Neuronal stem cell (in vitro differentiated cells): ENCODE measurements at regions not wholly inside any gene's neighbourhood (a gene's known extent, or its start where the extent isn't known, plus 50 kb on each side); places are given as distances from the start of the nearest gene placed in this dataset.

ENCODE experiments used
- DNase-seq: peaks from one replicate; pipeline ENCODE4 v3.0.0-alpha.2; 2013; ENCODE audit warnings: low spot score
- H2AFZ ChIP-seq: one replicate; pipeline ENCODE4 v1.6.1; 2013; ENCODE audit warnings: mild to moderate bottlenecking, low read length, inconsistent platforms
- H2AK5ac ChIP-seq: 2 replicates; pipeline ENCODE4 v1.6.1; 2013; ENCODE audit warnings: low read depth, mild to moderate bottlenecking, inconsistent platforms, low read length, moderate library complexity, mixed read lengths
- H2BK120ac ChIP-seq: 2 replicates; pipeline ENCODE4 v1.6.1; 2013; ENCODE audit warnings: low read depth, mild to moderate bottlenecking, inconsistent platforms, low read length, moderate library complexity, mixed read lengths
- H2BK12ac ChIP-seq: one replicate; pipeline ENCODE4 v1.6.1; 2013; ENCODE audit warnings: low read length, inconsistent platforms
- H2BK15ac ChIP-seq: 2 replicates; pipeline ENCODE4 v1.6.1; 2013; ENCODE audit warnings: mild to moderate bottlenecking, low read length, inconsistent platforms, mixed read lengths
- H2BK5ac ChIP-seq: one replicate; pipeline ENCODE4 v1.6.1; 2013; ENCODE audit warnings: inconsistent platforms, mild to moderate bottlenecking, low read length, moderate library complexity
- H3K14ac ChIP-seq: one replicate; pipeline ENCODE4 v1.6.1; 2013; ENCODE audit warnings: low read length, inconsistent platforms
- H3K18ac ChIP-seq: 2 replicates; pipeline ENCODE4 v1.6.1; 2013; ENCODE audit warnings: low read length, inconsistent platforms
- H3K23ac ChIP-seq: 2 replicates; pipeline ENCODE4 v1.6.1; 2013; ENCODE audit warnings: low read depth, mild to moderate bottlenecking, mixed read lengths, low read length, inconsistent platforms; ENCODE audit not compliant: poor library complexity
- H3K27ac ChIP-seq: replicated peaks from 3 replicates; pipeline ENCODE4 v1.5.1; 2013; ENCODE audit warnings: low read length, inconsistent platforms
- H3K27me3 ChIP-seq, 3 experiments: 2 replicates each; pipeline ENCODE4 v1.6.1; 2013; ENCODE audit warnings: low read length in 3 of 3, mild to moderate bottlenecking in 2 of 3, inconsistent platforms in 1 of 3, low read depth in 1 of 3, mixed read lengths in 1 of 3, moderate library complexity in 1 of 3; ENCODE audit not compliant: control insufficient read depth in 3 of 3, insufficient read depth in 3 of 3
- H3K36me3 ChIP-seq, 2 donors: replicated peaks in 1 of 2; 2 replicates each; pipeline ENCODE4 v1.6.1; 2013; ENCODE audit warnings: low read length in 2 of 2; ENCODE audit not compliant: control insufficient read depth in 2 of 2, insufficient read depth in 2 of 2
- H3K4ac ChIP-seq: 2 replicates; pipeline ENCODE4 v1.6.1; 2013; ENCODE audit warnings: inconsistent platforms, mild to moderate bottlenecking, low read length, moderate library complexity
- H3K4me1 ChIP-seq, 2 donors: 1 replicate in 1 of 2; 2 replicates in 1 of 2; pipeline ENCODE4 v1.6.1; 2013; ENCODE audit warnings: low read length in 2 of 2, low read depth in 1 of 2; ENCODE audit not compliant: control insufficient read depth in 2 of 2, insufficient read depth in 1 of 2
- H3K4me2 ChIP-seq: one replicate; pipeline ENCODE4 v1.6.1; 2013; ENCODE audit warnings: mild to moderate bottlenecking, low read length, inconsistent platforms; ENCODE audit not compliant: insufficient read depth, poor library complexity, severe bottlenecking
- H3K4me3 ChIP-seq, 2 donors: 2 replicates each; pipeline ENCODE4 v1.5.1; 2013; ENCODE audit warnings: low read length in 2 of 2, mild to moderate bottlenecking in 2 of 2, inconsistent platforms in 1 of 2, moderate library complexity in 1 of 2
- H3K79me1 ChIP-seq: one replicate; pipeline ENCODE4 v1.6.1; 2013; ENCODE audit warnings: low read depth, mild to moderate bottlenecking, inconsistent platforms, low read length, moderate library complexity
- H3K9ac ChIP-seq: one replicate; pipeline ENCODE4 v1.6.1; 2013; ENCODE audit warnings: mild to moderate bottlenecking, low read depth, low read length, inconsistent platforms; ENCODE audit not compliant: poor library complexity
- H3K9me3 ChIP-seq, 2 donors: replicated peaks in 1 of 2; 2 replicates each; pipeline versions ENCODE3 to v1.6.1; 2013; ENCODE audit warnings: low read length in 2 of 2, mild to moderate bottlenecking in 2 of 2, inconsistent platforms in 1 of 2, low read depth in 1 of 2, mixed read lengths in 1 of 2, moderate library complexity in 1 of 2; ENCODE audit not compliant: control insufficient read depth in 2 of 2, insufficient read depth in 1 of 2
- H4K8ac ChIP-seq: one replicate; pipeline ENCODE4 v1.6.1; 2013; ENCODE audit warnings: low read depth, mild to moderate bottlenecking, inconsistent platforms, low read length, moderate library complexity
- H4K91ac ChIP-seq: one replicate; pipeline ENCODE4 v1.6.1; 2013; ENCODE audit warnings: low read length, low read depth, mild to moderate bottlenecking, inconsistent platforms; ENCODE audit not compliant: poor library complexity
- WGBS, 2 donors: extraction: QIAGEN DNeasy Blood & Tissue Kit; methylation state at CpG; one replicate each; pipeline ENCODE4 v1.1.7; 2013; ENCODE audit warnings: missing lambda C conversion rate in 2 of 2, mixed read lengths in 1 of 2; ENCODE audit not compliant: insufficient read length in 2 of 2, insufficient replicate concordance in 1 of 2; ENCODE audit errors: extremely low coverage in 2 of 2; 5-methylcytosine and 5-hydroxymethylcytosine counted together

DNA sequence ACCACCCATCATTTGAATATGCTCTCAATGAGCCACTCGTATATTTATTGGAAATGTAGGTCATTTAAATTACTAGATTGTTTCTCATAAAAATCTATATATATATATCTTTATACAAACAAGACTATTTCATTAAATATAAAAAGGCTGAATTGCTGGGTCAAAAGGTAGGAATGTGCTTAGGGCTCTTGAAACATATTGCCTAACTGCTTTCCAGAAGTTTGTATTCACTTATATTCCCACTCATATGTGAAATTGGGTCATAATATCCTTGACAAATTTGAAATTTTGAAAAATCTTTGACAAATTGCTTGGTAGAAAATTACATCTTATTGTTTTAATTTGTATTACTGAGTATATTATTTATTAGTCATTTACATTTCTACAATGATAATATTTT is 999.8 kb upstream of the CDH2 start:
- H3K36me3 ChIP-seq: no peaks in the 10 kb centered on the region
- H2BK12ac ChIP-seq: no peak overlapping the region
- no peaks in the 10 kb centered on the region for H3K27me3 ChIP-seq
- H2BK120ac ChIP-seq: no peak overlapping the region
- no peak overlapping the region for H3K4ac ChIP-seq
- H2BK5ac ChIP-seq: no peak overlapping the region
- H3K4me3 ChIP-seq: no peak overlapping the region
- H4K91ac ChIP-seq: no peak overlapping the region
- no peak overlapping the region for H4K8ac ChIP-seq
- H2BK15ac ChIP-seq: no peak overlapping the region
- H3K9me3 ChIP-seq: no peaks in the 10 kb centered on the region
- no peak overlapping the region for H2AFZ ChIP-seq
- H3K79me1 ChIP-seq: no peaks in the 10 kb centered on the region
- H3K14ac ChIP-seq: no peak overlapping the region
- no peak overlapping the region for H3K4me2 ChIP-seq
- H3K27ac ChIP-seq: no peak overlapping the region
- no peak for DNase-seq
- no peak overlapping the region for H3K18ac ChIP-seq
- H2AK5ac ChIP-seq: no peak overlapping the region
- no peak overlapping the region for H3K23ac ChIP-seq
- no peak overlapping the region for H3K9ac ChIP-seq
- WGBS, 2 donors: no CpG with 5 or more reads among the region's 1 CpG
- H3K4me1 ChIP-seq: peaks cover 2 to 8% of the 10 kb centered on the region in 2 donors

DNA sequence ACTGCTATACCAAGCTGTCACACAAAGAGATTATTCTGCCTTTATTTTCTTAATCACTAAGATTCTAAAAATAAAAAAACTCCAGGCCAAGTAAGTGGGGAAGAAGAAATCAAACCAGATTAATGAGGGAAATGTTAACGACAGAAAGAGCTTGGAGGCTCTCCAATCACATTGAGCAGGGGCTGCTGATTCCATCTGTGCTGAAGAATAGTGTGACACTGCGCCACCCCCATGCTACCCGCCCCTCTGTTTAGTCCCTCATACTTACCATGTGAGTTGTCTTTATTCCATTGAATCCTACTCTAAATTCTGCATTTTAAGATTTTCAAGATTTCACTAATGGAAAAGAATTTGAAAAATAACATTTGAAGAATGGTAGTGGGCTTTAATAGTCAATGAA is 998.0 kb upstream of the CDH2 start:
- Histone ChIP-seq H3K14ac (no peak overlapping the region), H2BK120ac (no peak overlapping the region), H3K9ac (no peak overlapping the region), H4K8ac (no peak overlapping the region), H3K4ac (no peak overlapping the region), H3K4me3 (no peak overlapping the region), H3K4me1 (no peaks in the 10 kb centered on the region), H3K18ac (no peak overlapping the region), H3K9me3 (no peaks in the 10 kb centered on the region), H2BK5ac (no peak overlapping the region), H3K79me1 (no peaks in the 10 kb centered on the region), H2AFZ (no peak overlapping the region), H2BK12ac (no peak overlapping the region), H2BK15ac (no peak overlapping the region), H3K36me3 (no peaks in the 10 kb centered on the region), H3K27ac (no peak overlapping the region), H4K91ac (no peak overlapping the region), H3K4me2 (no peak overlapping the region), H3K23ac (no peak overlapping the region), H3K27me3 (no peaks in the 10 kb centered on the region), H2AK5ac (no peak overlapping the region)
- whole genome bisulfite sequencing, 2 donors: no CpG with 5 or more reads among the region's 3 CpGs
- no peak for DNase-seq

DNA sequence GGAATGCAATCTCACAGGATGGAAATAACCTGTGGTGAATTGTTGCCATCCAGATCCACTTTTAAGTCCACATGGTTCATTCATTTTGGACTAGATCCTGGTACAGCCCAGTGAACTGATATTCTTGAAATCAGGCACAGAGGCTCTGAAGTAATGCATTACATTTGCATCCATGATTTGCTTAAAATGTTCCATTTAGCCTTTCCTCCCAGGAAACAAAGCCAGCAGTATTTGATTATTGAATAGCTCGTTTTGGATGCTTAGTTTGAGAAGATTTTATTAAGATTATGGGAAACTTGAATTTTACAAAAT is 995.8 kb upstream of the CDH2 start:
- H2AFZ ChIP-seq: no peak overlapping the region
- H3K27me3 ChIP-seq: no peaks in the 10 kb centered on the region
- H3K14ac ChIP-seq: no peak overlapping the region
- no peak overlapping the region for H2BK15ac ChIP-seq
- no peak overlapping the region for H3K4me2 ChIP-seq
- no CpG with 5 or more reads among the region's 1 CpG for WGBS, 2 donors
- no peak overlapping the region for H3K27ac ChIP-seq
- no peak overlapping the region for H4K8ac ChIP-seq
- H3K18ac ChIP-seq: no peak overlapping the region
- no peak overlapping the region for H3K9ac ChIP-seq
- H3K9me3 ChIP-seq: no peaks in the 10 kb centered on the region
- H2AK5ac ChIP-seq: no peak overlapping the region
- H2BK120ac ChIP-seq: no peak overlapping the region
- no peak overlapping the region for H4K91ac ChIP-seq
- no peak for DNase-seq
- no peaks in the 10 kb centered on the region for H3K36me3 ChIP-seq
- H3K4me1 ChIP-seq: no peaks in the 10 kb centered on the region
- H3K23ac ChIP-seq: no peak overlapping the region
- H3K4ac ChIP-seq: no peak overlapping the region
- no peak overlapping the region for H2BK5ac ChIP-seq
- H3K4me3 ChIP-seq: no peak overlapping the region
- no peak overlapping the region for H2BK12ac ChIP-seq
- no peaks in the 10 kb centered on the region for H3K79me1 ChIP-seq

DNA sequence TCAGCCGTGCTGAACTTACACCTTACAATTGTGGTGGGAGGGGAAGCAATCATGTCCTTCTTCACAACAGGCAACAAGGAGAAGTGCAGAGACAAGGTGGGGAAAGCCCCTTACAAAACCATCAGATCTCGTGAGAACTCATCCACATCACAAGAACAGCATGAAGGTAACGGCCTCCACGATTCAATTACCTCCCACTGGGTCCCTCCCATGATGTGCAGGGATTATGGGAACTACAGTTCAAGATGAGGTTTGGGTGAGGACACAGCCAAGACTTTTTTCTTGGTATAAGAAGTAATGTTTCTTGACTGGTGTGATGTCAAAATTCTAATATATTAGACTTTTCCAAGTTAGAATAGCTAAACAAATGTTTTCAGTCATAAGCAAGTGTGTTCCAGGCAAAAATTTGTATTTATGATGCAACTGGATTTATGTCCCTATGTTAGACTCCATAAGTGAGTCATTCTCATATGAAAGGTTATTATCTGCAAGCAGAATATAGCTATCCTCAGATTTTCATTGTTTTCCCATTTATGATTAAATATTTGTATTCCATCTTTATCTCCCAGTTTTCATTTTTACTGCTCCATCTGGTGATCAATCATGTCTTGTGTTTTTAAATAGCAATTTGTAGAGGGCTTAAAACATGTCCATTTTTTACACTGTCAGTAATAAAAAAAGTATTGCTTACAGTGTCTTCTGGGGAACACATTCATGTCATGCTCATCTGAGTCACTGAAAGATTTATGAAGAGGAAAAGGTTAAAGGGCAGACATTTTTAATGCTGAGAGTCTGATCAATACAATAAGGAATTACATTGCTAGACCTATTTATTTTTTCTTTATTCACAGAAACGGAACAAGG is 995.2 kb upstream of the CDH2 start:
- Histone ChIP-seq H3K27ac (no peak overlapping the region), H3K9me3 (no peaks in the 10 kb centered on the region), H3K4me1 (no peaks in the 10 kb centered on the region), H2BK120ac (no peak overlapping the region), H2AFZ (no peak overlapping the region), H2BK5ac (no peak overlapping the region), H3K27me3 (no peaks in the 10 kb centered on the region), H3K79me1 (no peaks in the 10 kb centered on the region), H4K91ac (no peak overlapping the region), H2AK5ac (no peak overlapping the region), H3K4me3 (no peak overlapping the region), H4K8ac (no peak overlapping the region), H3K36me3 (no peaks in the 10 kb centered on the region), H2BK15ac (no peak overlapping the region), H3K23ac (no peak overlapping the region), H3K18ac (no peak overlapping the region), H3K14ac (no peak overlapping the region), H3K4me2 (no peak overlapping the region), H2BK12ac (no peak overlapping the region), H3K9ac (no peak overlapping the region), H3K4ac (no peak overlapping the region)
- DNase-seq: no peak
- no CpG with 5 or more reads among the region's 5 CpGs for WGBS, 2 donors
